ENCODE measurements at regions not wholly inside any gene's neighbourhood (a gene's known extent, or its start where the extent isn't known, plus 50 kb on each side); places are given as distances from the start of the nearest gene placed in this dataset.

GRCh38 chr5:166073901-166074581, 2217.4 kb upstream of the WWC1 start:
- TF ChIP-seq CTCF (IDR thresholded peaks at IDR 0.05; ENCODE audit: low read length) (no peak), EZH2 (IDR thresholded peaks at IDR 0.05; ENCODE audit: borderline replicate concordance, low read length) (no peak)
